B cell (primary cell): ENCODE measurements at regions not wholly inside any gene's neighbourhood (a gene's known extent, or its start where the extent isn't known, plus 50 kb on each side); places are given as distances from the start of the nearest gene placed in this dataset.

Experiments
- ATAC-seq: fragments of 200-7000 bp; cut with Tn5 transposase; one replicate; pipeline ENCODE4 v1.10.0; 2021; ENCODE audit warnings: low read depth, mild to moderate bottlenecking, moderate number of reproducible peaks, moderate library complexity
- CTCF ChIA-PET: fragments of 350-600 bp; sonication (Branson Sonifier 250); formaldehyde crosslinking; loops from one replicate; lab custom pipeline; 2021; ENCODE audit warnings: antibody characterized with exemption, inconsistent platforms; lab: Charles Lee
- POLR2A ChIA-PET: fragments of 350-600 bp; sonication (Branson Sonifier 250); formaldehyde crosslinking; loops from one replicate; lab custom pipeline; 2021; ENCODE audit warnings: antibody characterized with exemption; lab: Charles Lee
- DNase-seq: peaks from one replicate; pipeline ENCODE4 v3.0.0; 2013
- H2AFZ ChIP-seq: 2 replicates; pipeline ENCODE4 v1.6.1; 2012; ENCODE audit warnings: mild to moderate bottlenecking, low read depth, low read length; ENCODE audit not compliant: insufficient read depth, poor library complexity, severe bottlenecking
- H3K27ac ChIP-seq, 2 donors: 1 replicate in 1 of 2; 2 replicates in 1 of 2; pipeline ENCODE4 v1.5.1; 2012 to 2013; ENCODE audit warnings: low read length in 2 of 2, mild to moderate bottlenecking in 2 of 2, moderate library complexity in 1 of 2
- H3K27me3 ChIP-seq, 4 experiments: fragments of 200-600 bp in 1 of 4; sonication (generic) in 1 of 4; replicated peaks in 1 of 4; 1 replicate in 2 of 4; 2 replicates in 2 of 4; pipeline versions ENCODE4 v1.6.1 to v1.7.0; 2013 to 2016; ENCODE audit warnings: low read length in 3 of 4, mild to moderate bottlenecking in 2 of 4, mixed read lengths in 1 of 4, moderate library complexity in 1 of 4; ENCODE audit not compliant: insufficient read depth in 4 of 4, control insufficient read depth in 3 of 4; ENCODE audit errors: control extremely low read depth in 1 of 4
- H3K36me3 ChIP-seq, 2 experiments: replicated peaks in 1 of 2; 1 replicate in 1 of 2; 2 replicates in 1 of 2; pipeline versions ENCODE4 v1.6.1 to v1.7.1; 2013; ENCODE audit warnings: low read length in 1 of 2; ENCODE audit not compliant: insufficient read depth in 2 of 2, control insufficient read depth in 1 of 2; ENCODE audit errors: control extremely low read depth in 1 of 2, extremely low read depth in 1 of 2
- H3K4me1 ChIP-seq, 2 donors: fragments of 200-600 bp in 1 of 2; sonication (generic) in 1 of 2; 1 replicate in 1 of 2; 2 replicates in 1 of 2; pipeline versions ENCODE4 v1.5.1 to v1.6.1; 2013 to 2017; ENCODE audit warnings: low read length in 2 of 2; ENCODE audit not compliant: control insufficient read depth in 2 of 2, insufficient read depth in 2 of 2
- H3K4me2 ChIP-seq: replicated peaks from 2 replicates; pipeline ENCODE3; 2012; ENCODE audit warnings: mild to moderate bottlenecking, low read depth, low read length; ENCODE audit not compliant: poor library complexity, severe bottlenecking
- H3K4me3 ChIP-seq, 5 experiments: fragments of 200-600 bp in 1 of 5; sonication (generic) in 1 of 5; 1 replicate in 3 of 5; 2 replicates in 2 of 5; pipeline versions ENCODE4 v1.5.1 to v1.7.0; 2011 to 2016; ENCODE audit warnings: low read length in 4 of 5, mild to moderate bottlenecking in 4 of 5, low read depth in 2 of 5, control low read depth in 1 of 5, moderate library complexity in 1 of 5; ENCODE audit not compliant: insufficient read depth in 1 of 5; ENCODE audit errors: control extremely low read depth in 1 of 5, extremely low read depth in 1 of 5
- H3K79me2 ChIP-seq: fragments of 200-600 bp; sonication (generic); one replicate; pipeline ENCODE4 v1.6.0; 2016; ENCODE audit warnings: low read length; ENCODE audit not compliant: control insufficient read depth, insufficient read depth
- H3K9ac ChIP-seq: fragments of 200-600 bp; sonication (generic); 2 replicates; pipeline ENCODE4 v1.6.1; 2017; ENCODE audit warnings: mild to moderate bottlenecking, low read length, moderate library complexity
- H3K9me3 ChIP-seq, 3 donors: one replicate each; pipeline versions ENCODE4 v1.6.1 to v1.7.1; 2013; ENCODE audit warnings: low read length in 2 of 3; ENCODE audit not compliant: control insufficient read depth in 2 of 3, insufficient read depth in 1 of 3; ENCODE audit errors: control extremely low read depth in 1 of 3
- H4K20me1 ChIP-seq: 2 replicates; pipeline ENCODE4 v1.6.0; 2012; ENCODE audit warnings: mild to moderate bottlenecking, low read length; ENCODE audit not compliant: insufficient read depth, control insufficient read depth, poor library complexity, severe bottlenecking
- H3K27ac Mint-ChIP-seq: one replicate; pipeline ENCODE4 v1.8.0; 2021; ENCODE audit warnings: mixed read lengths
- H3K27me3 Mint-ChIP-seq: one replicate; pipeline ENCODE4 v1.8.0; 2021; ENCODE audit warnings: mixed read lengths
- H3K4me1 Mint-ChIP-seq: one replicate; pipeline ENCODE4 v1.8.0; 2021; ENCODE audit warnings: mixed read lengths
- H3K4me3 Mint-ChIP-seq: one replicate; pipeline ENCODE4 v1.8.0; 2021; ENCODE audit warnings: mixed read lengths
- H3K9me3 Mint-ChIP-seq: one replicate; pipeline ENCODE4 v1.8.0; 2022; ENCODE audit warnings: mixed read lengths; ENCODE audit not compliant: insufficient read depth
- EZH2 ChIP-seq: IDR thresholded peaks from 2 replicates; pipeline ENCODE4 v1.6.1; 2012; ENCODE audit warnings: borderline replicate concordance, low read depth, mild to moderate bottlenecking, moderate library complexity, low read length; ENCODE audit not compliant: insufficient read depth, poor library complexity, severe bottlenecking
- WGBS: methylation state at CpG from one replicate; pipeline ENCODE4 v1.1.5; 2013; ENCODE audit warnings: missing lambda C conversion rate; ENCODE audit not compliant: insufficient coverage; 5-methylcytosine and 5-hydroxymethylcytosine counted together
- intact Hi-C: fragments of 100-400 bp; cut with micrococcal nuclease; formaldehyde crosslinking; loops from one replicate; pipeline ENCODE4 v1.10.0; 2022
- TF ChIP-seq, protein P1 (sequence below): fragments of 200-600 bp; IDR thresholded peaks from one replicate; pipeline ENCODE4 v1.8.0; 2022; ENCODE audit warnings: antibody characterized with exemption, mild to moderate bottlenecking

DNA sequence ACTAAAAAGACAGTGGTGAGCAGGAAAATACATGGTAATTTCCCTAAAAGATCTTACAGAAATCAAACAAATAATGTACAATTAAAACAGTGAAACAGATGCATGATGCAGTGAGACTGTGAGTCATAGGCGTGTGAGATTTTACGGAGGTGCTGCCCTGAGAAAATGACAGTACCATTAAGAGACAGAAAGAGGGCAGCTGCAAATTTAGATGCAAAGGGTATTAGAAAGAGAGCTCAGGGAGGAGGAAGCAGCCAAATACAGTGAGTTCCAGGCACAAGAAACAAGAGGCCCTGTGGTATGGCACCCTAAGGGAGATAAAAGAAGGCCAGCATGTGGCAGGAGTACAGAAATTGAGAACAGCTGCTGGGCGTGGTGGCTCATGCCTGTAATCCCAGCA lies 88.5 kb upstream of the FIBIN start:
- Mint-ChIP-seq H3K4me1 (no peaks in the 10 kb centered on the region), H3K4me3 (no peak overlapping the region), H3K27me3 (no peaks in the 10 kb centered on the region), H3K27ac (no peak overlapping the region), H3K9me3 (no peaks in the 10 kb centered on the region)
- Histone ChIP-seq H2AFZ (no peak overlapping the region), H4K20me1 (no peaks in the 10 kb centered on the region), H3K79me2 (no peaks in the 10 kb centered on the region), H3K4me2 (no peak overlapping the region), H3K27me3 (no peaks in the 10 kb centered on the region), H3K36me3 (no peaks in the 10 kb centered on the region), H3K4me1 (no peaks in the 10 kb centered on the region), H3K9me3 (no peaks in the 10 kb centered on the region), H3K9ac (no peak overlapping the region), H3K4me3 (no peak overlapping the region), H3K27ac (no peak overlapping the region)
- ATAC-seq: no peak
- 91% methylated on average over 3 of the region's 3 CpGs for WGBS
- intact Hi-C loops: no loop called here
- DNase-seq: no peak
- TF ChIP-seq, protein P1, sequence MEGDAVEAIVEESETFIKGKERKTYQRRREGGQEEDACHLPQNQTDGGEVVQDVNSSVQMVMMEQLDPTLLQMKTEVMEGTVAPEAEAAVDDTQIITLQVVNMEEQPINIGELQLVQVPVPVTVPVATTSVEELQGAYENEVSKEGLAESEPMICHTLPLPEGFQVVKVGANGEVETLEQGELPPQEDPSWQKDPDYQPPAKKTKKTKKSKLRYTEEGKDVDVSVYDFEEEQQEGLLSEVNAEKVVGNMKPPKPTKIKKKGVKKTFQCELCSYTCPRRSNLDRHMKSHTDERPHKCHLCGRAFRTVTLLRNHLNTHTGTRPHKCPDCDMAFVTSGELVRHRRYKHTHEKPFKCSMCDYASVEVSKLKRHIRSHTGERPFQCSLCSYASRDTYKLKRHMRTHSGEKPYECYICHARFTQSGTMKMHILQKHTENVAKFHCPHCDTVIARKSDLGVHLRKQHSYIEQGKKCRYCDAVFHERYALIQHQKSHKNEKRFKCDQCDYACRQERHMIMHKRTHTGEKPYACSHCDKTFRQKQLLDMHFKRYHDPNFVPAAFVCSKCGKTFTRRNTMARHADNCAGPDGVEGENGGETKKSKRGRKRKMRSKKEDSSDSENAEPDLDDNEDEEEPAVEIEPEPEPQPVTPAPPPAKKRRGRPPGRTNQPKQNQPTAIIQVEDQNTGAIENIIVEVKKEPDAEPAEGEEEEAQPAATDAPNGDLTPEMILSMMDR: no peak
- TF ChIP-seq EZH2: no peak
- ChIA-PET CTCF (no interaction called here), POLR2A (no interaction called here)

DNA sequence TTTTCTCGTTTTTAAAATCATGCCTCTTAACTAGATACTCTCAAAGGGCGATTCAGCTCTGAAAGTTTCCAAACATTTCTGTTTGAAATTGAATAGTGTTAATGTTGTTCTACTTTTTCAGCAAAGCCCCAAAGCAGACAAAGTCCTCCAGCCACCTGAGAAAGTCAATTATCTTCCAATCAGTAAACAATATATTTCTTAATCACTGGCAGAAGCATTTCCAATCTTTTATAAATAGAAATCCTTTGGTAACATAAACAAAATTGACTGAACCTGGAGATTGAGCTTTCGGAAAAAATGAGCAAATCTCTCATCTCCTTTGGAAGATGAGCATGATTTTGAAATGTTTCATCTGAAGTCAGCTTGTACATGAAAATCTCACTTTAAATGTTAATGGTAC lies 84.4 kb upstream of the FIBIN start:
- H2AFZ ChIP-seq: no peak overlapping the region
- H3K79me2 ChIP-seq: no peaks in the 10 kb centered on the region
- Mint-ChIP-seq H3K27ac (no peak overlapping the region), H3K4me1 (no peaks in the 10 kb centered on the region), H3K4me3 (no peak overlapping the region), H3K27me3 (no peaks in the 10 kb centered on the region), H3K9me3 (peaks cover 3% of the 10 kb centered on the region)
- H3K4me3 ChIP-seq: no peak overlapping the region
- no peak for DNase-seq
- WGBS: no CpG with 5 or more reads among the region's 3 CpGs
- no peak for ATAC-seq
- no peak overlapping the region for H3K27ac ChIP-seq
- H3K4me1 ChIP-seq: no peaks in the 10 kb centered on the region
- TF ChIP-seq, protein P1: no peak
- TF ChIP-seq EZH2: no peak
- H4K20me1 ChIP-seq: no peaks in the 10 kb centered on the region
- H3K4me2 ChIP-seq: no peak overlapping the region
- no peaks in the 10 kb centered on the region for H3K27me3 ChIP-seq
- H3K9ac ChIP-seq: no peak overlapping the region
- no peaks in the 10 kb centered on the region for H3K36me3 ChIP-seq
- ChIA-PET POLR2A (no interaction called here), CTCF (no interaction called here)
- no peaks in the 10 kb centered on the region for H3K9me3 ChIP-seq
- intact Hi-C loops: no loop called here
